AG09309 (cell line): ENCODE measurements at regions not wholly inside any gene's neighbourhood (a gene's known extent, or its start where the extent isn't known, plus 50 kb on each side); places are given as distances from the start of the nearest gene placed in this dataset.

Experiments used
- DNase-seq: peaks from one replicate; pipeline ENCODE4 v3.0.0-alpha.2; 2010; ENCODE audit warnings: low read depth
- H3K4me3 ChIP-seq: 2 replicates; pipeline ENCODE4 v1.5.1; 2011; ENCODE audit warnings: mild to moderate bottlenecking, low read depth, low read length, moderate library complexity; ENCODE audit not compliant: control insufficient read depth
- TF ChIP-seq, protein P1 (sequence below): IDR thresholded peaks from 2 replicates; pipeline ENCODE4 v1.5.1; 2011; ENCODE audit warnings: mild to moderate bottlenecking, low read depth, low read length, inconsistent platforms; ENCODE audit not compliant: insufficient read depth, control insufficient read depth; ENCODE audit errors: missing control alignments

DNA sequence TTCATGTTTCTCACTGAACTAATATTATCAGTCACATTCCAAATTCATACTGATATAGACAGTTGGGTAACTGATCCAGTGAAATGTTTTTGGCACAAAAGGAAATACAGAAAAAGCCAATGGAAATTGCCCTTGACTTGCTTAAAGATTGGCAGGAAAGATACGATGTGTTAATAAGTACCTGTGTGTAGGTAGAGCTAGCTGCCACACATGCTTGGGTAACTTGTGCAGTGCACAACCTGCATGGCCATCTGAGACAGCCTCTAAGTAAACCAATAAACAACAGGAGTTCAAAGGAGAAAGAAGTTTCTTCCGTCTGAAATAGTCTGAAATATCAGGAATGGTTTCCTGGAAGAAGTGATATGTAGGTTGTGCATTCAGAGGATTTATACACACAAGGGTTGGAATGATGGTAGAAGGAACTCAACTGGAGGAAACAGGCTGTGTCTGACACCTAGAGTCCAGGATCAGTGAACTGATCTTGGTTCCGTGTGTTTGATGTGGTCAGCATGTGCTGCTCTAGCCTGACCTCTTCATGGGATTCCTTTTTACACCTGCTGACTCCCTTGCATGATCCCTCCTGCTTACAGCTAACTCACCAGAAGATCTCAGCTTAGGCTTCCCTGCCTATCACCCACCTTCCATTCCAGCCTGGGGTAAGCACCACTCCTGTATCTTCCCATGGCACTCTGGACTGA is 81.4 kb upstream of the KRR1 start:
- no peak for DNase-seq
- TF ChIP-seq, protein P1, sequence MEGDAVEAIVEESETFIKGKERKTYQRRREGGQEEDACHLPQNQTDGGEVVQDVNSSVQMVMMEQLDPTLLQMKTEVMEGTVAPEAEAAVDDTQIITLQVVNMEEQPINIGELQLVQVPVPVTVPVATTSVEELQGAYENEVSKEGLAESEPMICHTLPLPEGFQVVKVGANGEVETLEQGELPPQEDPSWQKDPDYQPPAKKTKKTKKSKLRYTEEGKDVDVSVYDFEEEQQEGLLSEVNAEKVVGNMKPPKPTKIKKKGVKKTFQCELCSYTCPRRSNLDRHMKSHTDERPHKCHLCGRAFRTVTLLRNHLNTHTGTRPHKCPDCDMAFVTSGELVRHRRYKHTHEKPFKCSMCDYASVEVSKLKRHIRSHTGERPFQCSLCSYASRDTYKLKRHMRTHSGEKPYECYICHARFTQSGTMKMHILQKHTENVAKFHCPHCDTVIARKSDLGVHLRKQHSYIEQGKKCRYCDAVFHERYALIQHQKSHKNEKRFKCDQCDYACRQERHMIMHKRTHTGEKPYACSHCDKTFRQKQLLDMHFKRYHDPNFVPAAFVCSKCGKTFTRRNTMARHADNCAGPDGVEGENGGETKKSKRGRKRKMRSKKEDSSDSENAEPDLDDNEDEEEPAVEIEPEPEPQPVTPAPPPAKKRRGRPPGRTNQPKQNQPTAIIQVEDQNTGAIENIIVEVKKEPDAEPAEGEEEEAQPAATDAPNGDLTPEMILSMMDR, result no peak
- H3K4me3 ChIP-seq, result no peak overlapping the region

DNA sequence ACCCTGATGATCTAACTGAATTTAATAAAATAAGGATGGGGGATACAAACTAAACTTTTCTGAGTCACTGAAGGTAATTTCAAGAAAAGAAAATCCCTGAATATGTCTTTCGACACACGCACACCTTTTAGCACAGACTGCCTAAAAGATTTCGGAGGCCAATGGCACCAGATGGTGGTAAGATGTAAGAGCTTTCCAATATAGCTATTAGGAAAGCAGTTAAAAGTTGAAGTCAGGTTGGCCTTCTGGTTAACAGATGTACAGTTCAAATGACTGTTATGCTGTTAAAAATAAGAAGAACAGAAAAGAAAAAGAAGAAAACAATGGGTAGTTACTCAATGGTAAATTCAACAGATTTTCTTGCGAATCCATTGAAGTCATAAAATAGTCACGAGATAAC is 80.7 kb upstream of the KRR1 start:
- TF ChIP-seq, protein P1, result no peak
- no peak overlapping the region for H3K4me3 ChIP-seq
- DNase-seq, result no peak

DNA sequence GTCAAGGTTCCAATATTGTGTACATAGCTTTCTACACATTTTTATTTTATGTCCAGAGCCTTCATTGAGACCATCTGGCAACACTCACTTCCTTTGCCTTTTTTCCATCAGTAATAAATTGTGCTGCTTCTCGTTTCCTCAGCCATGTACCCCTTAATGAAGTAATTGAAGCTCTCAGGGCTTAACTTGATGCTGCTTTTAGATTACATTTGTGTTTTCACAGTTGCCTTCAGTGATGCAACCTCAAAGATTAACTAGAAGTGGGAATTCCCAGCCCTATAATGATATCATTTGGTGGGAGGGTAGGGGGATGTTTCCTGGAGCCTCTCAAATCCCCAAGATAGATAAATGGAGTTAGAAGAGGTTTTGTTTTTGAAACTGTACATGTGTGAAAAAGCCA is 80.2 kb upstream of the KRR1 start:
- DNase-seq, result no peak
- no peak overlapping the region for H3K4me3 ChIP-seq
- TF ChIP-seq, protein P1, result no peak

DNA sequence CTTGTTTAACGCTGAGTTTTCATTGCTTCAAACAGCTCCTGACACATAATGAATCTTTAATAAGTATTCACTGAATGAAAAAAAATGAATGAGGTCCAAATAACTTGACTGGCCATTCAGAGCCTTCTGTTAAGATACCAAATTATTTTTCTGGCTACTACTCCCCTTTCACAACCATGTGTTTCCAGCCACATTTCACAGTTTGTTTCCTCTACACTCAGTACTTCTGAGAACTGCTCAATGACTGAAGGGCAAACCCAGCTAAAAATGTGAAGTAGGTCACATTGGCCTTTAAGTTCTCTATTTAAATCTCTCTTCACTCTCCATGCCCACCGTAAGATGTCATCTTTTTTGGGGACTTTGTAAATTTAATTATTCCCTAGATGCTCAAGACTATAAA is 78.4 kb upstream of the KRR1 start:
- TF ChIP-seq, protein P1, result no peak
- no peak overlapping the region for H3K4me3 ChIP-seq
- DNase-seq, result no peak

DNA sequence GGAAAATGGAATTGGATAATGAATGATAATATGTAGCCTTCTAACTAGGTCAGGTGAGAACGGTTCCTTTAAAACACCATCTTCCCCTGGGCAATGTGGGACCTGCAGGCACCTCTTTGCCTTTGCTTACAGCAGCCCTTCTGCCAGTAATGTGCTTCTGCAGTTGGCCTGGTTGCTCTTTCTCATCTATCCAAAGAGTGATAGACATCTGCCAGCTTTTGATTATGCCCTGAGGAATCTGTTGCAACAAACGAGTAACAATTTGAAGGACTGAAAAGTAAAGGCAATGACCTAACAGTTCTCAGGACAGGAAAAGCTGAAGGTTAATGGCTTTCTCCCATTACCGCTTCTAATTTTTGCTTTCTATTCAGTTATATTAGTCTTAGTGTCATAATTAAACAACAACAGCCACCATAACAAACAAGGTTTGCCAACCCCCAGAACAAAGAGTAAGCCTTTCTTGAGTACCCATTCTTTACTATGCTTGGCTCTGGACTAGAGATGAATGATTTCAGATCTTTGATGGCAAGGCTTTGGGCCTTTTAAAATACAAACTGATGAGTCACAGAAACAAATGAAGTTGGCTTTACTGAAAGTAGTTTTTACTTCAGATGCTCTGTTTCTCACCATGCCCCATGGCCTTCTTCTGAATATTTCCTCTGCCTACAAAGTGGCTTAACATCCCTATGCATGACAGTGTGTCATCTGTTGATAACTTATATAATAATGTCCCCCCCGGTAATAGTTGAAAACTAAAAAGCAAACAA is 76.1 kb upstream of the KRR1 start:
- TF ChIP-seq, protein P1, result no peak
- peak; percentile 2 for DNase-seq
- H3K4me3 ChIP-seq, result no peak overlapping the region

DNA sequence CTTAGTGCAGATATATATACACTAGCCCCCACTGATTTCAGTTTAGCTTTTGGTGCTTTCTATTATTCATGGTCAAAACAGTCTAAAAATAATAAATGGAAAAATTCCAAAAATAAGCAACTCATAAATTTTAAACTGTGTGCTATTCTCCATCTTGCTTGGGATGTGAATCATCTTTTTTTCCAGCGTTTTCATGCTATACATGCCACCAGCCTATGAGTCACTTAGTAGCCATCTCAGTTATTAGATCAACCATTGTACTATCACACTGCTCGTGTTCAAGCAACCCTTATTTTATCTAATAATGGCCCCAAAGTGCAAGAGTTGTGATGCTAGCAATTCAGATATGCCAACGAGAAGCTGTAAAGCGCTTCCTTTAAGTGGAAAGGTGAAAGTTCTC is 73.9 kb upstream of the KRR1 start:
- DNase-seq, result peak; percentile 41
- no peak overlapping the region for H3K4me3 ChIP-seq
- TF ChIP-seq, protein P1, result no peak
